Transverse colon (tissue), 4 donors: ENCODE measurements at regions not wholly inside any gene's neighbourhood (a gene's known extent, or its start where the extent isn't known, plus 50 kb on each side); places are given as distances from the start of the nearest gene placed in this dataset.

Source experiments
- EP300 ChIP-seq: sonication (generic); formaldehyde crosslinking; IDR thresholded peaks from one replicate; pipeline ENCODE4 v1.6.1; 2017; ENCODE audit warnings: antibody characterized with exemption, low read depth
- POLR2A ChIP-seq: fragments of 450-650 bp; IDR thresholded peaks from one replicate; pipeline ENCODE4 v1.6.1; 2016; ENCODE audit warnings: antibody characterized with exemption, mild to moderate bottlenecking, moderate library complexity
- POLR2AphosphoS5 ChIP-seq, 3 donors: sonication (generic); formaldehyde crosslinking; IDR thresholded peaks; one replicate each; pipeline ENCODE4 v1.6.1; 2016; ENCODE audit warnings: antibody characterized with exemption in 3 of 3
- TF ChIP-seq, protein P1 (sequence below), 5 experiments: fragments of 200-600 bp in 3 of 5; fragments of 450-650 bp in 2 of 5; sonication (generic) in 3 of 5; IDR thresholded peaks; 1 replicate in 2 of 5; 2 replicates in 3 of 5; pipeline ENCODE4 v1.5.1; 2016 to 2017; ENCODE audit warnings: antibody characterized with exemption in 5 of 5, inconsistent platforms in 3 of 5, mild to moderate bottlenecking in 2 of 5, moderate library complexity in 1 of 5

DNA sequence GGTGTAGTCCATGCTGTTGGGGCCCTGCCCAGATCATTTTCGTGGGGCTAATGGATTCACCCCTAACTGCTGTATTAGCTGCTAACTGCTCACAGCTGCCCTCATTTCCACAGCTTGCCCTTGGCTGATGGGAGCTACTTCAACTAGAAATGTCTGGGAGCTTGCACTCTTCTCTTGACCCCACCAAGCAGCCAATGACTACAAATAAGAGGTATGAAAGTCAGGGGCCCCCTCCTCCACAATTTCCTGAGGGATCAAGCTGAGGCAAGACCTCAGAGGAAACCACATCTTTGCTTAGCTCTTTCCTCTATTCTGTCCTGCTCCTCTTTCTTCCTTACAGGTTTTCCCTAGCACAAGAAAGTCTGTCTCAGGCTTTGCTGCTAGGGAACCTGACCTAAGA, 397.5 kb downstream of the MLLT3 start:
- no peak for TF ChIP-seq EP300
- TF ChIP-seq, protein P1, sequence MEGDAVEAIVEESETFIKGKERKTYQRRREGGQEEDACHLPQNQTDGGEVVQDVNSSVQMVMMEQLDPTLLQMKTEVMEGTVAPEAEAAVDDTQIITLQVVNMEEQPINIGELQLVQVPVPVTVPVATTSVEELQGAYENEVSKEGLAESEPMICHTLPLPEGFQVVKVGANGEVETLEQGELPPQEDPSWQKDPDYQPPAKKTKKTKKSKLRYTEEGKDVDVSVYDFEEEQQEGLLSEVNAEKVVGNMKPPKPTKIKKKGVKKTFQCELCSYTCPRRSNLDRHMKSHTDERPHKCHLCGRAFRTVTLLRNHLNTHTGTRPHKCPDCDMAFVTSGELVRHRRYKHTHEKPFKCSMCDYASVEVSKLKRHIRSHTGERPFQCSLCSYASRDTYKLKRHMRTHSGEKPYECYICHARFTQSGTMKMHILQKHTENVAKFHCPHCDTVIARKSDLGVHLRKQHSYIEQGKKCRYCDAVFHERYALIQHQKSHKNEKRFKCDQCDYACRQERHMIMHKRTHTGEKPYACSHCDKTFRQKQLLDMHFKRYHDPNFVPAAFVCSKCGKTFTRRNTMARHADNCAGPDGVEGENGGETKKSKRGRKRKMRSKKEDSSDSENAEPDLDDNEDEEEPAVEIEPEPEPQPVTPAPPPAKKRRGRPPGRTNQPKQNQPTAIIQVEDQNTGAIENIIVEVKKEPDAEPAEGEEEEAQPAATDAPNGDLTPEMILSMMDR (IDR thresholded peaks at IDR 0.05): no peak
- TF ChIP-seq POLR2A: no peak
- no peak for TF ChIP-seq POLR2AphosphoS5 (IDR thresholded peaks at IDR 0.05)
